ENCODE measurements at regions not wholly inside any gene's neighbourhood (a gene's known extent, or its start where the extent isn't known, plus 50 kb on each side); places are given as distances from the start of the nearest gene placed in this dataset.

- no peak overlapping the region for H3K27ac ChIP-seq
- TF ChIP-seq ZFX (IDR thresholded peaks at IDR 0.05; ENCODE audit: borderline replicate concordance), result no peak
- no peak for TF ChIP-seq CTCF (IDR thresholded peaks at IDR 0.05)
These were observed 236.1 kb downstream of the SPRY1 start for GRCh38 chr4:123632693-123633030.

- TF ChIP-seq ZFX (IDR thresholded peaks at IDR 0.05; ENCODE audit: borderline replicate concordance) (no peak), CTCF (IDR thresholded peaks at IDR 0.05) (no peak)
- no peak overlapping the region for H3K27ac ChIP-seq
These were observed 242.2 kb downstream of the SPRY1 start for GRCh38 chr4:123638834-123639233.

- H3K27ac ChIP-seq, result no peak overlapping the region
- TF ChIP-seq CTCF (IDR thresholded peaks at IDR 0.05), result no peak
- TF ChIP-seq ZFX (IDR thresholded peaks at IDR 0.05; ENCODE audit: borderline replicate concordance), result no peak
These were observed 243.7 kb downstream of the SPRY1 start for GRCh38 chr4:123640271-123640670.

- TF ChIP-seq CTCF (IDR thresholded peaks at IDR 0.05) (no peak), ZFX (IDR thresholded peaks at IDR 0.05; ENCODE audit: borderline replicate concordance) (no peak)
- H3K27ac ChIP-seq, result no peak overlapping the region
These were observed 244.2 kb downstream of the SPRY1 start for GRCh38 chr4:123640824-123641223.

- H3K27ac ChIP-seq, result no peak overlapping the region
- TF ChIP-seq CTCF (IDR thresholded peaks at IDR 0.05), result no peak
- no peak for TF ChIP-seq ZFX (IDR thresholded peaks at IDR 0.05; ENCODE audit: borderline replicate concordance)
These were observed 247.1 kb downstream of the SPRY1 start for GRCh38 chr4:123643691-123644090.

- TF ChIP-seq CTCF (IDR thresholded peaks at IDR 0.05), result no peak
- no peak for TF ChIP-seq ZFX (IDR thresholded peaks at IDR 0.05; ENCODE audit: borderline replicate concordance)
- H3K27ac ChIP-seq, result peak overlapping the region; percentile 85
These were observed 252.7 kb downstream of the SPRY1 start for GRCh38 chr4:123649250-123649644.

GRCh38 chr4:123649645-123650391, 253.2 kb downstream of the SPRY1 start:
- TF ChIP-seq ZFX (IDR thresholded peaks at IDR 0.05; ENCODE audit: borderline replicate concordance) (no peak), CTCF (IDR thresholded peaks at IDR 0.05) (no peak)
- H3K27ac ChIP-seq, result peak overlapping the region; percentile 85

Measured in 22Rv1 (cell line).